HG03175 (cell line): ENCODE measurements at regions not wholly inside any gene's neighbourhood (a gene's known extent, or its start where the extent isn't known, plus 50 kb on each side); places are given as distances from the start of the nearest gene placed in this dataset.

Experiments
- ATAC-seq: cut with Tn5 transposase; IDR thresholded peaks from one replicate; pipeline ENCODE4 v1.9.1; 2021; ENCODE audit warnings: mild to moderate bottlenecking, moderate library complexity; ENCODE audit not compliant: unreplicated experiment

DNA sequence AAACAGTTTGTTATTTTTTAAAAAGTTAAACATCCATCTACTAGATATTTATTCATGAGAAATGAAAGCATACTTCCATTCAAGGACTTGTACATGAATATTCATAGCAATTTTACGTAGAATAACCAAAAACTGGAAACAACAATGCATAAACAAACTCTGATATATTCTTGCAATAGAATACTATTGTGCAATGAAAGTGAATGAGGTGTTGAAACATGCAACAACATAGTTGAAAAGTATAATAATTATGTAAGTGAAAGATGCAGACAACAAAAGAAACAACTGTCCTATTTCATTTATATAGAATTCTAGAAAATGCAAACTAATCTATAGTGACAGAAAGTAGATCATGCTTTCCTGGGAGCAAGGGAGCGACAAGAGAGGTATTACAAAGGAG lies 206.6 kb upstream of the KLHL29 start:
- no peak for ATAC-seq

GRCh38 chr2:23183733-23184132 lies 201.2 kb upstream of the KLHL29 start:
- no peak for ATAC-seq

DNA sequence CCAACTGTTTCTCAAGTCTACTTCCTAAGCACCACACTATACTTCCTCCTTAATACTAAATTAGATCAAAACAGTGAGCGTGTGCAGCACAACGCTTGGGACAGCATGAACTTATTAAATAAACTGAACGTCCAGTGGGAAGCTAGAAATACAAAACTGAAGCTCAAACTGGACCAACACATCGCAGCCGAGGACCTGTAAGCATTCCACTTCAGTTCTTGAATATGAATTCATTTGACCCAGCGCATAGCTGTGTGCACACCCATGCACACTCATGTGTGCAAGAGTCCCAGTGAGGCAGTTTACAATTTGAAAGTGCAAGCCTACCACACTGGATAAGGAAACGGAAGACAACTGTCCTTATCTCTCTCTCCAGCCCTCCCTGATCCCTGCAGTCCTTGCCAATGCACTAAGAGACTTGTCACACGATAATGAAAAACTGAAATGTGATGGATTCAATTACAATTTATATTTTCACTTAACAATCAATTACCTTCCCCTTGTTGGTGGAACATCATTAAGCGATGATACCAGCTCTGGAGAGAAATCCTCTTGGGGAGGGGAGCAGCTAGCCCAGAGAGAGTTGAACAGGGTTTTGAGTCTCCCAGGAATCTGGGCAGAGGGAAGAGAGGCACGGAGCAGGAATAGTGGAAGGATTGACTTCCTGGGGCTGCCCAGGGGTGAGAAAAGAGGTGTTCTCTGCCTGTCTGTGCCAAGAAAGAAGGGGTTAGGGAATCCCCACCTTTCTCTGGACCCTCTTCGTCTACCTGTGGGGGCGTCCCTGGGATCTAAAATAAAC lies 186.5 kb upstream of the KLHL29 start:
- no peak for ATAC-seq

DNA sequence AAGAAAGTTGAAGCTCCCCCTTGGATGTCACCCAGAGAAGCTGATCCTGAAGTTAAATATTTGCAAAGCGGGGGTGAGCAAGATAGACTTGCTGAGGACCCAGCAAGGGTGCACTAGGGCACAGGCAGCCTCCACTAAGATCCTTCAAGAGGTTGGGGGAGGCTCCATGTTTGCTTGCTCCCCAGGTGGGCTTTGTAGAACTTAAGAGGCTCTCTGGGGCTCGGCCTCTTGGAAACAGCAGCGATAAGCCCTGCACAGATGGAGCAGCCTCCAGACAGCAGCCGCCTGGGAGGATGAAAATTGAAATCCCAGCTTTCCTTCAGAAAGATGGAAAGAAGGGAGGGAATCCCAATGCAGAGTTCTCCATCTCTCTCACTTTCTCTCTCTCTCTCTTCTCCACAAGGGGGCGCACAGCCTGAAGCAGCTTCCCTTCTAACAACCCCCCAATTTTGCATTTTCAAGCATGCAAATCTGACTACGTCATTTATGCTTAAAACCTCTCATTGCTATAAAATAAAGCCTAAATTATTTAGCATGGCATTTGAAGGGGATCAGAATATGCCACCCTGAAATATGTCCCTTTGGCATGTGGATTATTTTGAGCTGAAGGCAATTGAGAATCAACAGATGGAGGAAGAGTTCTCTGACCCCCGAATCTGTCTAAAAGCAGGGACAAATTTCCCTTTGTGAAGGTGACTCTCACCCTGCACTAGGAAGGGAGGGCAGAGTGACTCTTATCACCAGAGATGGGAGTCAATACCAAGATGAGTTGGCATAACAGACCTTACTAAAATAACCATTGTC lies 185.7 kb upstream of the KLHL29 start:
- peak; percentile 62 for ATAC-seq

DNA sequence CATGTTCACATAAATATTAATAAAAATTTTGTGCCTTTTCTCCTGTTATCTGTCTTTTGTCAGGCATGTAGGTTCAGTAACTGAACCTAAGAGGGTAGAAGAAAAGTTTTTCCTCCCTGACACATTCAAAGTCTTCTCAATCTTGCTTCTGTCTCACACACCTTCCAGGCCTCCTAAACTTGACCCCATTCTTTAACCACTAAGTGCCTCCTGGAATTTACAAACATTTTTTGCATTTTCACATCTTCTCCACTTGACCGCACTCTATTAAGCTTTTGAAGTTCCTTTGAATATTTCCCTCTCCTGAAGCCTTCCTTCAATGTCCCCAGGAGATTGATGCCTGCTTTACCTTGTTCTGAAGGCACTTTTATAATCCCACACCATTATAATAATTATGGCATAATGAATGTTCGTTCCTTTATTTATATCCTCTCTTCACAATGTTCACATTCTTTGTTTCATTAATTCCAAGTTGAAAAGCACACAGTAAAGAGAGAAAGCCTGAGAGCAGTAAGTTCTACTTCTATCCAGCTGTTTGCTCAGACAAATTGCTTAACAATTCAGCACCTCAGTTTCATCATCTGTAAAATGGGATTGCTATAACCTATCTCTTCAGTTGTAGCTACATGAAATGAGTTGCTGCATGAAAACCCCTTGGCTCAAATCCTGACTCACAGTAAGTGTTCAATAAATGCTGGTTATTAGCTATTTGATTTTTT lies 184.8 kb upstream of the KLHL29 start:
- ATAC-seq: no peak

DNA sequence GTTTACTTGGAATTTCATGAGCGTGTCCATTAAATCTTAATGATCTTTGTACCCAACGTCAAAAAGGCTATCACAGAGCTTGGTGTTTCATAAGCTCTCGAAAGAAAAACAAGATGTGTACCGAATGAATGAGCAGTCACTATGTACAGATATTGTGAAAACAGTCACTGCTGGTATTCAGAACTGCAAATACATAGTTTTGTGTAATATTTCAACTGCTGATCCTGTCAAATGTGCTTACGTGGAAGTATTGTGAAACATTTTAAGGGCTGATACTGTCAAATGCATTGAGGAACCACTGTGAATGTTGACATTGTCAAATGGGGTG lies 184.2 kb upstream of the KLHL29 start:
- ATAC-seq: no peak

DNA sequence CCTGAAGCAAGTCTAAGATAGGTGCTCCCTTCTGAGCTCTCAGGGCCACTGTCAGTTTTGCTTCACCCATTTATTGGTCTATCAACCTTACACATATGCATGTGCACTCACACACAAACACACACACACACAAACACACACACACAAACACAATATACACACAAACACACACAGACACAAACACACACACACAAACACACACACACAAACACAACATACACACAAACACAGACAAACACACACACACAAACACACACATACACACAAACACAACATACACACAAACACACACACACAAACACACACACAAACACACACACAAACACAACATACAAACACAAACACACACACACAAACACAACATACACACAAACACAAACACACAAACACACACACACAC lies 181.6 kb upstream of the KLHL29 start:
- no peak for ATAC-seq

GRCh38 chr2:23204685-23205242 lies 180.2 kb upstream of the KLHL29 start:
- ATAC-seq: no peak

- ATAC-seq: no peak
Observed at GRCh38 chr2:23206650-23207049, 178.3 kb upstream of the KLHL29 start.

DNA sequence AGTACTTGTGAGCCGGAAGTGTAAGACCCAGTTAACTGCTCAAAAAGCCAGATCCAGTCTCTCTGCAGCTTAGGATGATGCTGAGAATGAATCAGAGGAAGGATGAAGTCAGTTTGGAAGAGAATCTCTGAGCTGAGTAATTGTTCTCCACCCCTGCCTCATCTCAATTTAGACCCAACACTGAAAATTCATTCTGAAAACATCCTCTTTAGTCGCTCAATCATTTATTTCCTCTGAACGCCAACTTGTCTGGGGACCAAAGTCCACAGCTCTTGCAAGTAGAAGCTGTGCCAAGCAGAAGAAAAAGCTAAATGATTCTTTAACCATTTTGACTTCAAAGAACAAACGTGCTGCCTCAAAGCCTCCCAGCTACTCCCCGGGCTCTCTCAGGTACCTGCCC lies 177.1 kb upstream of the KLHL29 start:
- ATAC-seq: no peak

DNA sequence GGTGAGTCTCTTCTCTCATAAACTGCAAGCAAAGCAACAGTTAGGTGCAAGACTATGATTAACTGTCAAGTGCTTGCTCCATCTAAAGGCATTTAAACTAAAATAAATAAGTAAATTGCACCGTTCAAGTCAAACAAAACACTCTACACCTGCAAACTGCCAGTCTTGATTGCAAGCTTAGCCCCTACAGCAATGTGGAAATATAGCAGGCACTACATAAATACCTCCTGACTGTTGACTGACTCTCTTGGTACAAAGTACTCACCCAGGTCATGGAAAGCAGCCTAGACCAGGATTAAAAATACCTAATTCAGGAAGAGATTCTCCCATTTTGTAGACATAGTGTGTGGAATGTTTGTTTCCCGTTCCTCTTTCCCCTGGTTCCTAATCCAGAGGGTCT lies 176.6 kb upstream of the KLHL29 start:
- no peak for ATAC-seq

DNA sequence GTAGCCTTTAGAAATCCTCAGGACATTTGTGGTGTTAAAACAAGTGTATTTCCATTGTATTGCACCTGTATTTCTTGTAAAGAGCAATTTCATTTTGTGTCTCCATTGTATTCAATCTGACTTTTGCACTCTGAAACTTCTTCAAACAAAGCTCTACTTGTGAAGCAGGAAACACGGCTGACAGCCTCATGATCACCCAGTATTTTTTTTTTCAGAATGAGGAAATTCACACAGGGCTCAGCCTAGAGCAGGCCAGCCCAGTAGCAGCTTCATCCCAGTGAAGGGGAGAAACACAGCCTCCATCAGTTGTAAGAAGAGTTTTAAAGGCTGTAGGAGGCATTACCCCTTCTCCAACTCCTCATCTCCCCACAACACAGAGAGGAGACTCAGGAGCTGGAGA lies 175.9 kb upstream of the KLHL29 start:
- no peak for ATAC-seq

GRCh38 chr2:23211987-23212583 lies 172.9 kb upstream of the KLHL29 start:
- no peak for ATAC-seq

GRCh38 chr2:23213196-23213595 lies 171.8 kb upstream of the KLHL29 start:
- no peak for ATAC-seq

DNA sequence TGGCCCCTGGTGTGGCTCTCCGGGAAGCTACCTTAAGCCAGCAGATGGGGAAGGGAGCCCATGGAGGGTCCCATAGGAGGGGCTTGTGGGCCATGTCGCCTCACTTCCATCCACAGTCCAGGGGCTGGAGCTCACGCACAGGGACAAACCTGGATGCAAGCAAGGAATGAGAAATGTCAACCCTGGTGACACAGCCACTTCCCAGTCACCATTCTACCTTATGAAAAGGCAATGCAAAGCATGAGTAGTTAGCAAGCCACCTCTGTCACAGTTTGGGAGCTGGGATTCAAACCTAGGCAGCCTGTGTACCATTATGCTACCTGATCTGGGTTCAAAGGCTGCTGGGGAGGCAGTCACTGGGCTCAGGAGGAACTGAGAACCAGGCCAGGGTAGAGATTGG lies 170.0 kb upstream of the KLHL29 start:
- no peak for ATAC-seq

GRCh38 chr2:23219666-23220065 lies 165.3 kb upstream of the KLHL29 start:
- ATAC-seq: no peak

DNA sequence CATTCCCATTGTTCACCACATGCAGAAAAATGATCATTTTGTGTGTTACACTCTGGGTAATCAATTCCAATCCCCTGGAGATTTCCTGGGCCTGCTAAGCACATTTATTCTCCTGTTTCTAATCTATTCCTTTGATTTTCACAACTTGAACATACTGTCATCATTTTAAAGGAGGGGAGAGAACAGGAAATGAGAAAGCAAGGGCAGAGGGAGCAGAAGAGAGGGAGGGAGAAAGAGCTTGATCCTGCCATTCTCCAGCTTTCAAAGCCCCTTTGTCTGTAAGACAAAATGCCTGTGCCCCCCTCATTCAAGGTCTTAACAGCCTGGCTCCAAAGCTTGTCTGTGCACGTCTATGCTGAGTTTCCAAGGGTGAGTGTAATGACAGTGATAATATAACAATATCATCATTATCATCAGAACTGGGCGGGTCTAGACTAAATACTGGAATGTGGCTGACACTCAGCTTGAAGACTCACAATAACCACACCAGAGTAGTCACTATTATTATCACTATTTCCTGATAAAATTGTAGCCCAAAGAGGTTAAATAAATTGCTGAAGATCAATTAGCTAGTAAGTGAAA lies 164.4 kb upstream of the KLHL29 start:
- ATAC-seq: no peak

- ATAC-seq: no peak
Observed at GRCh38 chr2:23221236-23221635, 163.7 kb upstream of the KLHL29 start.

GRCh38 chr2:23221901-23222300 lies 163.1 kb upstream of the KLHL29 start:
- no peak for ATAC-seq

GRCh38 chr2:23230885-23231284 lies 154.1 kb upstream of the KLHL29 start:
- no peak for ATAC-seq

DNA sequence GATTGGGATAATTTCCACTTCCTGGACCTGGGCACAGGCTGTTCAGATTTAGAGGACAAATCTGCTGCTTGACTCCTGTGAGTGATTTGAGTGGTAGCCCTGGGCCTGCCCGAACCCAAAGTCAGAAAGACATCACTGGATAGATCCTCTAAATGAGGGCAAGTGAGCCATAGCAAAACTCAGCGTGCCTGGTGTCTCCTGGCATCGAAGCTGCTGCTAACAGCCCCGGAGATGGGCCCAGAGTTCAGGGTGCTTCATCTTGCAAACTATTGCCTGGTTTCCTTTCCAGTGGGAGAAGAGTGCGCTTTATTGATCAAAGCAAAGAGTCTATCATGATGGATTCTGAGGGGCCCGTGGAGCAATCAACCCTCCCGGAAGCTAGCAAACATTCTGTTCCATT lies 153.1 kb upstream of the KLHL29 start:
- no peak for ATAC-seq
